Muscle of arm (tissue), 1 donor: ENCODE measurements at regions not wholly inside any gene's neighbourhood (a gene's known extent, or its start where the extent isn't known, plus 50 kb on each side); places are given as distances from the start of the nearest gene placed in this dataset.
"Not testable (repeated sequence)": the region's sequence is repeated elsewhere in the genome, so short reads cannot be mapped to it uniquely, and the experiment has no call there.

Experiments used
- DNase-seq: peaks from one replicate; pipeline ENCODE4 v3.0.0-alpha.2; 2013

- DNase-seq: no peak
These were observed 53.7 kb upstream of the SMIM15 start for GRCh38 chr5:61215996-61216395.

GRCh38 chr5:61216741-61217140 is 54.5 kb upstream of the SMIM15 start:
- DNase-seq: no peak

- no peak for DNase-seq
These were observed 54.9 kb upstream of the SMIM15 start for GRCh38 chr5:61217214-61217613.

- DNase-seq: no peak
These were observed 66.0 kb upstream of the SMIM15 start for GRCh38 chr5:61228229-61228628.

GRCh38 chr5:61228691-61229280 is 66.5 kb upstream of the SMIM15 start:
- DNase-seq: no peak

GRCh38 chr5:61229416-61229815 is 67.1 kb upstream of the SMIM15 start:
- DNase-seq: no peak

GRCh38 chr5:61230492-61230891 is 68.2 kb upstream of the SMIM15 start:
- no peak for DNase-seq

GRCh38 chr5:61231813-61232212 is 69.5 kb upstream of the SMIM15 start:
- DNase-seq: no peak

GRCh38 chr5:61232490-61233050 is 70.3 kb upstream of the SMIM15 start:
- no peak for DNase-seq

GRCh38 chr5:61234019-61234418 is 71.8 kb upstream of the SMIM15 start:
- DNase-seq: no peak

GRCh38 chr5:61236715-61237114 is 74.4 kb upstream of the SMIM15 start:
- DNase-seq: not testable (repeated sequence)

- peak; percentile 8 for DNase-seq
These were observed 83.2 kb upstream of the SMIM15 start for GRCh38 chr5:61245486-61245885.

- DNase-seq: no peak
These were observed 83.7 kb upstream of the SMIM15 start for GRCh38 chr5:61245936-61246335.

- DNase-seq: no peak
These were observed 84.6 kb upstream of the SMIM15 start for GRCh38 chr5:61246768-61247307.

- DNase-seq: no peak
These were observed 80.0 kb upstream of the ZSWIM6 start for GRCh38 chr5:61251874-61252642.

- no peak for DNase-seq
These were observed 79.5 kb upstream of the ZSWIM6 start for GRCh38 chr5:61252643-61252925.

- DNase-seq: no peak
These were observed 78.5 kb upstream of the ZSWIM6 start for GRCh38 chr5:61253547-61253946.

GRCh38 chr5:61254969-61255555 is 77.0 kb upstream of the ZSWIM6 start:
- DNase-seq: no peak

- DNase-seq: no peak
These were observed 75.6 kb upstream of the ZSWIM6 start for GRCh38 chr5:61256474-61256873.

- DNase-seq: no peak
These were observed 74.6 kb upstream of the ZSWIM6 start for GRCh38 chr5:61257421-61257820.

GRCh38 chr5:61261136-61261535 is 70.9 kb upstream of the ZSWIM6 start:
- DNase-seq: no peak

- DNase-seq: no peak
These were observed 70.0 kb upstream of the ZSWIM6 start for GRCh38 chr5:61262080-61262479.

GRCh38 chr5:61263072-61263471 is 69.0 kb upstream of the ZSWIM6 start:
- DNase-seq: no peak
